GM18951 (cell line): ENCODE measurements at regions not wholly inside any gene's neighbourhood (a gene's known extent, or its start where the extent isn't known, plus 50 kb on each side); places are given as distances from the start of the nearest gene placed in this dataset.
"Not testable (repeated sequence)": the region's sequence is repeated elsewhere in the genome, so short reads cannot be mapped to it uniquely, and the experiment has no call there.

Experiments
- POLR2A ChIP-seq: IDR thresholded peaks from 4 replicates; pipeline ENCODE4 v1.6.1; 2011; ENCODE audit warnings: mild to moderate bottlenecking; ENCODE audit not compliant: insufficient read length, insufficient read depth; ENCODE audit errors: extremely low read depth
- in situ Hi-C: fragments of 300-500 bp; cut with MboI; formaldehyde crosslinking; loops from one replicate; pipeline ENCODE4 v1.12.0; 2022; ENCODE audit warnings: low sequenced_read_pairs, mixed read lengths, inconsistent platforms; ENCODE audit not compliant: unreplicated experiment

- TF ChIP-seq POLR2A = no peak
- in situ Hi-C loops = loop anchor here (10.0 kb wide), 1 partner anchor 239 kb away; no protein-coding TSS in a partner anchor
Observed at GRCh38 chr22:25465949-25466348, 98.5 kb upstream of the GRK3 start.

GRCh38 chr22:25472382-25472781, 92.1 kb upstream of the GRK3 start:
- in situ Hi-C loops = no loop called here
- no peak for TF ChIP-seq POLR2A

- no peak for TF ChIP-seq POLR2A
- in situ Hi-C loops = no loop called here
Observed at GRCh38 chr22:25475257-25476022, 89.0 kb upstream of the GRK3 start.

- no peak for TF ChIP-seq POLR2A
- in situ Hi-C loops = no loop called here
Observed at GRCh38 chr22:25477358-25477757, 87.1 kb upstream of the GRK3 start.

- in situ Hi-C loops = no loop called here
- no peak for TF ChIP-seq POLR2A
Observed at GRCh38 chr22:25478111-25478510, 86.4 kb upstream of the GRK3 start.

- no peak for TF ChIP-seq POLR2A
- in situ Hi-C loops = no loop called here
Observed at GRCh38 chr22:25478528-25478927, 85.9 kb upstream of the GRK3 start.

- in situ Hi-C loops = not testable (repeated sequence)
Observed at GRCh38 chr22:25480868-25481267, 83.6 kb upstream of the GRK3 start.

GRCh38 chr22:25482091-25482760, 82.2 kb upstream of the GRK3 start:
- in situ Hi-C loops = no loop called here
- TF ChIP-seq POLR2A = no peak

GRCh38 chr22:25482868-25483639, 81.4 kb upstream of the GRK3 start:
- TF ChIP-seq POLR2A = no peak

GRCh38 chr22:25483931-25484330, 80.5 kb upstream of the GRK3 start:
- no peak for TF ChIP-seq POLR2A
- in situ Hi-C loops = no loop called here

More at GRCh38 chr22:25482868-25483639, 81.4 kb upstream of the GRK3 start:
- in situ Hi-C loops = no loop called here

GRCh38 chr22:25484521-25485315, 79.8 kb upstream of the GRK3 start:
- TF ChIP-seq POLR2A = no peak
- in situ Hi-C loops = no loop called here

GRCh38 chr22:25485626-25486545, 78.6 kb upstream of the GRK3 start:
- in situ Hi-C loops = no loop called here
- TF ChIP-seq POLR2A = no peak
